ENCODE measurements at regions not wholly inside any gene's neighbourhood (a gene's known extent, or its start where the extent isn't known, plus 50 kb on each side); places are given as distances from the start of the nearest gene placed in this dataset.

- H3K4me3 Mint-ChIP-seq: peak overlapping the region; percentile 62 to 80
- H2AK5ac ChIP-seq (ENCODE audit: insufficient read length, low read length): no peak overlapping the region
- H3K4ac ChIP-seq (ENCODE audit: low read depth, low read length): no peak overlapping the region
- peaks cover 10% of the 10 kb centered on the region; the same call in 1 of the 2 replicates for H3K4me1 ChIP-seq (ENCODE audit: insufficient read depth, low read length)
- H3K79me1 ChIP-seq (ENCODE audit: insufficient read depth, low read depth, low read length, poor library complexity, severe bottlenecking): no peaks in the 10 kb centered on the region
- no peak overlapping the region for H4K5ac ChIP-seq (ENCODE audit: insufficient read length, low read depth, low read length)
- no peak overlapping the region for H4K8ac ChIP-seq (replicated peaks; ENCODE audit: insufficient read length, low read depth, low read length)
- H3K9me3 ChIP-seq (ENCODE audit: control insufficient read depth, low read depth, low read length): no peaks in the 10 kb centered on the region
- no CpG with 5 or more reads among the region's 46 CpGs for WGBS (ENCODE audit: extremely low coverage, insufficient read length, low lambda C conversion rate)
- H3T11ph ChIP-seq (ENCODE audit: low read length): no peak overlapping the region
- DNase-seq: peak; percentile 79
- H2BK20ac ChIP-seq (ENCODE audit: low read depth, low read length, poor library complexity, severe bottlenecking): no peak overlapping the region
- no peak overlapping the region for H2BK5ac ChIP-seq (ENCODE audit: insufficient read length, low read length)
- H3K27me3 Mint-ChIP-seq (ENCODE audit: low read depth): peaks cover 18% of the 10 kb centered on the region
- H2BK12ac ChIP-seq (ENCODE audit: insufficient read length, low read depth, low read length): no peak overlapping the region
- H3K23ac ChIP-seq (ENCODE audit: insufficient read length, low read depth, low read length): no peak overlapping the region
- H3K27ac ChIP-seq (ENCODE audit: insufficient read length, low read depth, low read length): no peak overlapping the region
- no peaks in the 10 kb centered on the region for H3K79me2 ChIP-seq (ENCODE audit: insufficient read depth, low read length)
- no peak overlapping the region for H4K91ac ChIP-seq (ENCODE audit: insufficient read length, low read depth, low read length)
- H3K36me3 Mint-ChIP-seq (ENCODE audit: insufficient read depth in 1 of 3, low read depth in 3 of 3): peaks cover 0 to 16% (median 0%) of the 10 kb centered on the region in 3 experiments; a peak in 2 of 7 replicates
- H3K4me1 Mint-ChIP-seq: peaks cover 49 to 51% of the 10 kb centered on the region in 2 experiments
- TF ChIP-seq CTCF (conservative IDR thresholded peaks at IDR 0.05): 0 out of 3 replicates have a peak, but pooled peaks have one; percentile 11
- H3K9ac ChIP-seq (ENCODE audit: extremely low read depth, insufficient read length, low read length): no peak overlapping the region
- 0 out of 7 replicates have a peak overlapping the region, but pooled peaks of 1 of the 3 experiments have one; percentile 33 for H3K27ac Mint-ChIP-seq
- peak overlapping the region; percentile 54 for H3K4me2 ChIP-seq (ENCODE audit: insufficient read depth, insufficient read length, low read length)
- H3K56ac ChIP-seq (ENCODE audit: insufficient read length, low read depth, low read length): no peak overlapping the region
- H3K23me2 ChIP-seq (ENCODE audit: insufficient read length, low read depth, low read length, poor library complexity, severe bottlenecking): no peaks in the 10 kb centered on the region
- H3K14ac ChIP-seq (ENCODE audit: insufficient read depth, low read length): peak overlapping the region; percentile 11; the same call in 1 of the 2 replicates
- no peaks in the 10 kb centered on the region; the same call in 1 of the 2 replicates for H3K27me3 ChIP-seq (ENCODE audit: insufficient read depth, low read length)
- H2AFZ ChIP-seq (ENCODE audit: low read length): no peak overlapping the region
- H3K18ac ChIP-seq (ENCODE audit: insufficient read length, low read depth, low read length): no peak overlapping the region
- H2BK15ac ChIP-seq (ENCODE audit: low read depth, low read length): no peak overlapping the region
- H4K20me1 ChIP-seq (ENCODE audit: control insufficient read depth, insufficient read depth, insufficient read length): no peaks in the 10 kb centered on the region
- peaks cover 0 to 9% of the 10 kb centered on the region in 2 experiments; a peak in 4 of 5 replicates for H3K9me3 Mint-ChIP-seq
- no peak overlapping the region for H2BK120ac ChIP-seq (ENCODE audit: low read depth, low read length, poor library complexity, severe bottlenecking)
Observed at GRCh38 chr12:113591480-113591974, 119.9 kb upstream of the LHX5 start.

All from H9 (cell line).